HTR-8/SVneo (cell line): ENCODE measurements at regions not wholly inside any gene's neighbourhood (a gene's known extent, or its start where the extent isn't known, plus 50 kb on each side); places are given as distances from the start of the nearest gene placed in this dataset.

Experiments
- DNase-seq: peaks from one replicate; pipeline ENCODE4 v3.0.0; 2011; ENCODE audit warnings: low spot score, mixed read lengths; ENCODE audit not compliant: insufficient read length
- FAIRE-seq: peaks from 2 replicates; lab custom pipeline; 2011; peaks lifted over from hg19 to GRCh38; lab: Jason Lieb, UNC

DNA sequence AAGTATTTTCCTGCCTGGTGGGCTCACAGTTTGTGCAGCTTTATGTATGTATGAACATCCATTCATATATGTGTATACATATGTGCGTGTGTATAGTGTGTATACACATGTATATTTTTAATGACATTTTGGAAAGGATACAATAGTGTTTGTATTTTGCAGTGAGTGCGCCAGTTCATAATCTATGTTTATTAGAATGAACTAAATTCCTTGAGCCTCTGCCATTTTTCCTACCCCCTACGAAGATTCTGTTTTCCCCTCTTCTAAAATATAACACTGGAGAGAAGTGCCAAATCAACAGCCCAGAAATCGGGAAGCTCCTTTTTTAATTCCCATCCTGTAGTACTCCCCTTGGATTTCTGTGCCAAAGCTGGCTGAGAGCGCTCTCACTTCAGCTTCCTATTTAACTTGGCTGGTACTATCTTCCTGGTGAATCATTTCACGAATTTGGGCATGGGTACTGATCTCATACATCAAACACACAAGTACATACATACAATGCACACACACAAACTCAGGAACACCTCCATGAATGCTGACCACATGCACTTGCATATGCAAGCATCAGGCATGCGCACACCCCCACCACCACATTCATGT is 578.4 kb upstream of the WWC1 start:
- no peak for FAIRE-seq
- no peak for DNase-seq

DNA sequence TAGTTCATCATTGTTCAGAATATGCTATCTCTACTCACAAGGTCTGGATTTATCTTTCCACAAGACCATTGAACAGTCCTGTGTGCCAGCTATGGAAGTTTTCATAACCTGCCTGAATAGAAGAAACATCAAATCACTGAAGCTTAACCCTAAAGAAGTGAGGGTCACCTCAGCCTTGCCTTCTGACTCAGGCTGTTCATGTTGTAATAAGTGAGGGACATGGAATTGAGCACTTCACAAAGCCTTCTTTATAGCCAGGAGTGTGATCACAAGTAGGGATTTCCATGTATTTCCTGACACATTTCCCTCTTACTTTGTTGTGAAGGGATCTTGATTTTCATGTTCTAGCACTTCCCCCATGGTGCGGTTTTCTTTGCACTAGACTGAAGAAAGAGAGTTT is 577.5 kb upstream of the WWC1 start:
- DNase-seq (no peak), FAIRE-seq (no peak)

DNA sequence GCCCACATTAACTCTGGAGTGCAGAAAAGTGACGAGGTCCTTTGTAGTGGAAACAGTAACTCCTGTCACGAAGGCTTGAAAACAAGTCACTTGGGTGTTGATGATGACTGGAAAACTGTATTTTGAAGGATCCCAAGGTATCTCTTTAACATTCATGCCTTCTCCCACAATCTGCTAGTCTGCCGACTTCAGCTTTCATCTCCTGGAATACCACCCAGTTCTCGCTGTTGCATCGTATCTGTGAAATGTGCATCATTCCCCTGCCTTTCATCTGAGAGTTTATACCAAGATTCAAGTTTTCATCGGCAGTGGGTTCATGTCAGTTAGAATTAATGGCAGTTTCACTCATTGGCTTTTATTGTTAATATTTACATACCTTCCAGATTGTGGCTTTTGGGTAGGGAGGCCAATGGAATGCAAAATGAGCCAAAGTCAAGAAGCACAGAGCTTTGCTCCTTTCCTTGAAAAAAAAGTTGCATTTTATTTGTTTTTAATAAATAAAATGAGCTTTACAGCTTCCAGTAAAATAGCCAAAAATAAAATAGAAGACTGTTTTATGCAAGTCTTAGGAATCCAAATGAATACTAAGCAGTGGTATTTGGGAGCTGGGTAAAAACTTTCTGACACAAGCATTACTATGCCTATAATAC is 575.2 kb upstream of the WWC1 start:
- FAIRE-seq (no peak), DNase-seq (no peak)

DNA sequence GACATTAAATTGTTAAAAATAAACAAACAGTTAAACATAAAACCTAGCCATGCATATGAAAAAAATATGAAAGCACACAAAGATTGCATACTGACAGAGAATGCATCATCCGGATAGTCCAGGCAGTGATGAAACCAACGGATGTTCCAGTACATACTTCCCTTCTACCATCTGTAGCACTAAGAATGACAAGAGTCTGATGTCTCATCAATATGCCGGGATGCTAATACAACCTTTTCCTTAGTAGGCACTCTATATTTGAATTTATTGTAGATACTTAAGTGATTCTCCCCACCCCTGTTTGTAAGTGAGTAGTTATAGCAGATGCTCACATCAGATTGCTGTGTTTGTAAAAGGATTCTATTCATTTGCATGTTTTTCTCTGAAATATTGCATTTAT is 571.2 kb upstream of the WWC1 start:
- DNase-seq: no peak
- FAIRE-seq: no peak

DNA sequence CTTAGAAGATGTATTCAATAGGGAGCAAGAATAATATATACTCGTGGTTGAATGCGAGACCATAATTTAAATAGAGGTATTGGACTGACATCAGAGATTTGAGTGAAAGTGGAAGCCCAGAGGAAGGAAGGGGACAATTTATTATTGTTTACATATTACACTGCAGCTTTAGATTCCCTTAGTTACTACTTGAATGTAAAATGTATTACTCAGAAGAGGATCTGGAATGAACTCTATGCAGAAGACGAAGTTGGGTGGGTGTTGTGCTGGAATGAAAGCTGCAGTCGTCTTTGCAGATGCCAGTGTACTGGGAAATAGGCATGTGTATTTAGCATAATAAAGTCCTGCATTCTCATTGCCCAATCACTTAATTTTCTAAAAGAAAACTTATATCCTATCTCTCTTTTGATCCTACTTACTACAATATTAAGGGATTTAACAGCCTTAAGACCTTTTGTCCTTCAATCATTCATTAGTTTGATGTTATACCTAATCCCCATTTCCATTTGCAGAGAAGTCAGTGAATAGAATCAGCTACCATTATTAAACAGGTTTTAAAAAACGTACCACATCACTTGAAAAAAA is 570.7 kb upstream of the WWC1 start:
- DNase-seq: no peak
- FAIRE-seq: peak; percentile 16

DNA sequence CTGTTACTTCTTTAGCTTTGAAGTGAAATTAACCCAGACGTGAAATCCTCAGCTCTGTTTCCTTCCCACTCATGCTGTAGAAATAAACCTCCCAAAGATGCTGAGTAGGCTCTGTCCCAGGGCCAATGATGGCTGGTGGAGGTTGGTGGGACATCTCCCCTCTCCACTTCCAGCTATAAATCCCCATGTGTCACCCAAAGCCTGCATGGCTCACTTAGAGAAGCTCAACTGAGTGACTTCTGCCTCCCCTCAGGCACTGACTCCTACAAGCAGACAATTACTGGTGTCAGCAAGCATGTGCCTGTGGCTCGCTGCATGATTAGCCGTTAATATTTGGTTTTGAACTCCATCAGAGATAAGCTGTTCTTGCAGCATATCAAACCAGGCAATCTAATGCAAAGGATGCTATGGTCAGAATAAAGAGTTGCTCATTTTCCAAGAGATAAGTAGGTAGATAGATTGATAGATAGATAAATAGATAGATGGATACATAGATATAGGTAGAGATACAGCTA is 569.5 kb upstream of the WWC1 start:
- DNase-seq (no peak), FAIRE-seq (no peak)

DNA sequence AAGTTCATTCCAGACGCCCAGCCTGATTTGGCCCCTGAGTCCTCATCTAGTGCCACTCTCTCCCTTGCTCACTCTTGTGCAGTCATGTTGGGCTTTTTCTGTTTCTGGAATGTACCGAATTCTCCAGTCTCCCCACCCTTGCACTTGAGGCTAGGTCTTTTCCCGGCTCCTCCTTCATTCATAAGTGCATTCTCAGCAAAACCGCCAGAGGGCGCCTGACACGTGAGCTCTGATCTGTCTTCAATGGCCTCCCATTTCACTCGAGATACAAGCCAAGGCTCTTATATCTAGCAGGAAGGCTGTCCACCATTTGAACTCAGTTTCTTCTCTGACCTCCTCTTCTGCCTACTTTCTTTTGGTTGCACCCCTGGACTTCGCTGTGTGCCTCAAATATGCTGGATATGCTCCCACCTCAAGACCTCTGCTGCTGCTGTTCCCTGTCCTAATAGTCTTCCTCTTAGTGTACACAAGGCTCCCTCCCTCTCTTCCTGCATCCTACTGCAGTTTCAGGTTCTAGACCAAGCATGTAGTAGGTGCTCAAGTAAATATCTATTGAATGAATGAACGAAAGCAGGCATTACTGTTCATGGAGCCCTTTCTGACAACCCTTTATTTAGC is 568.1 kb upstream of the WWC1 start:
- FAIRE-seq: no peak
- DNase-seq: peak; percentile 74

DNA sequence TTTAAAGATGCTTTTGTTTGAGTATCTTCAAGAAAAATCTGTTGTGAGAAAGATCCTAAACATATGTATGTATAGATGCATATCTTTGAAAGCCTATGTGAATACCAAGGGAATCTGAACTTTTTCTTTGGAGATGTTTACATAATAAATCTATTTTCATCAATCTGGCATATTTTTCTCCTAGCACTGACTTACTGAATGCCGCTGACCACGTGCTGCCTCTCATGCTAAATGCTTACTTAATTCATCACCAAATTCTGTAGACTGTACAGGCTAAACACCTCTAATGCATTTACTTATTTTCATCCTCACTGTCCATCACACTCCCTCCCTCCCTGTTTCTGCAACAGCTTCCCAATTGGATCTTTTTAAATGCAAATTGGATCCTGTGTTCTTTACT is 566.2 kb upstream of the WWC1 start:
- DNase-seq (no peak), FAIRE-seq (no peak)

DNA sequence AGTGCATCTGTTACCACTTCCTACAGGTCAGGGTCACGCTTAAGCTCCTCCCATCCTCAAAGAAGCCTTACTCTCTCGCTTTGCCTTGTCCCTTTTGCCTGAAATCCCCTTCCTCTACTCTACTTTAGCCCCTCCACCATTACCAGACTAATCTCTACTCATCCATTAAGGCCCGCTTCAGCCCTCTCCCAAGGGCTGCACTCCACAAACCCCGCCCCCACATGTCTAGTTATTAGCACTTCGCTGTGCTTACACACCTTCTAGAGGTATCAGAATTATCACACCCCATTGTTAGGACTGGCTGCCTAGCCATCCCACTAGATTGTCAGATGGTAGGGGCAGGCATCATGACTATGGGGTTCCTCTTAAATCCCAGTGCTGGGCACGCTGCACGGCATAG is 565.7 kb upstream of the WWC1 start:
- FAIRE-seq (no peak), DNase-seq (no peak)

DNA sequence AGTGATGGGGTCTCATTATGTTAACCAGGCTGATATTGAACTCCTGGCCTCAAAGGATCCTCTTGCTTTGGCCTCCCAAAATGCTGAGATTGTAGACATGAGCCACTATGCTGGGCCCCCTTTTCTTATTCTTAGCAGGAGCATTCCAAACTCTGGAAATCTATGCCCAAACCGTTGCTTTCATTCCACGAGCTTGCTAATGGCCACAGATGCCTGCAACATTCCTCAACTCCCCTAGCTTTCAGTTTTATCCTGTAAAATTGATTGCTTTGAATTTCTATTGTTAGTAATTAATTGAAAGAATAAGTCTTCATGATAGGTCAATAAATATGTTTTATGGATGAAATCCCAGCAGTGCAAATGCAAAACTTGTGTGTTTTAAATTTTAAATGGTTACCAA is 564.8 kb upstream of the WWC1 start:
- DNase-seq (no peak), FAIRE-seq (no peak)

DNA sequence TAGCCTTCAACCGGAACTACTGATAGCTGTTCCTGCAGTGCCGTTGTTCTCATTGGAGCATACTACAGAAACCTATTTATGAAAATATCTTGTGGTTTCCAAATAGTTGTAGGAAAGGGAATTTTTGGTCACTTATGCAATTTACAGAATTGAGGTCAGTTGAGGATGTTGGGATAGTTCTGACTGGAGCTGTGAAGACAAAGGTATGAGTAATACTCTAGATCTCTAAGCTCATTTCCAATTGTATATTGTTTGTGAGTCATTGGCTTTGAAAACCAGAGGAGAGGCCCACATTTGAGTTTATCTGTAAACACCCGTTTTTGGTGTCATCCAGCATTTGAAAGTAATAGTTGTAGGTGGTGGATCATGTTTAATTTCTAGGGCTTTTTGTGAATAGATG is 561.3 kb upstream of the WWC1 start:
- DNase-seq: peak; percentile 78
- FAIRE-seq: peak; percentile 96

DNA sequence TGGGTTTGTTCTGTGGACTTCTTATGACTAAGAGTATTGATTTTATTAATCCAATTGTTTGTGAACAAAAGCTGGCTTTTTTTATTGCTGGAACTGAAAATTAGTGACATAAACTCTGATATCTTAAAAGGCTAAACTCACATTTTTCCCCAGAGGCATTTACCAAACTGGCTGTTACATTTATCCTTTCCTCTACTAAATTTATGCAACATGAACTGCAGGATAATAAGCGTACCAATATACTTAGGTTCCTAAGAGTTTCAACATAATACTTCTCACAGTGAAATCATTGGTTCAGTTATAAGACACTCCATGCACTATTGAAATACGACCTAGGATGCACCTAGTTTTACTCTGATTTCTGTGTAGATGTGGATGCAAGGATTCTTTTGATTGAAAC is 560.8 kb upstream of the WWC1 start:
- FAIRE-seq (no peak), DNase-seq (no peak)

DNA sequence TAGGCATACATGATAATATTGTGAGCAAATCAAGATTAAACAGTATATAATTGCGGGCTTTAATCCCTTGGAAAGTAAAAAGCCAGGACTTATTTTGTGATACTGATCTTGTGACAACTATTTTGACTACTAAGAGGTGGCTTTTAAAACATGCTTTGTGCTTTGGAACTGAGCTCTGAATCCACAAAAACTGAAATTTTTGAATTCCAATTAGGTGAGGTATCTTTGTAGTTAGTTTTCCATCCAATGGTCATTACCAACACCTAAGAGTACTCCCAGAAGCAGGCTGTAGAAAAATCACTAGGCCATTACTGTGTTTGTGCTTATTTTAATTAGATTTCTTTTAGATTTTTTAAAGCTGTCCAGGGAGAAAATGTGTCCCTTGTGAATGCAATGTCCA is 559.5 kb upstream of the WWC1 start:
- no peak for DNase-seq
- FAIRE-seq: no peak

DNA sequence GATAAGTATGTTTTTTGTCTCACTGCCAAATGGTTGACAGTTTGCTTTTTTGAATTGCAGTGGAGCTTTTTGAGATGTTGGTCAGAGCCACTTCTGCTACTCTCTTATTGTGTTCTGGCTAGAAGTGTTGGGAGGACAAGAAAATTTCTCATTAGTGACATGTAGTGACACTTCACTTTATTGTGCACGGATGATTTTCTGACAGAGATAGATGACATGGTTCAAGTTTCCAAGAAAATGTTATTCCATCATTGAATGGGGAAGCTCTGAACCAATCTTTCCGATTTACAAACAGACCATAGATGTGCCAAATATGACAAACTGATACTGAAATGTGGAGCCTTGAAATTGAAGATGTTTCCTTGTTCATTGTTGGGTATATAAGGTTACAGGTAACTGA is 558.9 kb upstream of the WWC1 start:
- DNase-seq (no peak), FAIRE-seq (no peak)

DNA sequence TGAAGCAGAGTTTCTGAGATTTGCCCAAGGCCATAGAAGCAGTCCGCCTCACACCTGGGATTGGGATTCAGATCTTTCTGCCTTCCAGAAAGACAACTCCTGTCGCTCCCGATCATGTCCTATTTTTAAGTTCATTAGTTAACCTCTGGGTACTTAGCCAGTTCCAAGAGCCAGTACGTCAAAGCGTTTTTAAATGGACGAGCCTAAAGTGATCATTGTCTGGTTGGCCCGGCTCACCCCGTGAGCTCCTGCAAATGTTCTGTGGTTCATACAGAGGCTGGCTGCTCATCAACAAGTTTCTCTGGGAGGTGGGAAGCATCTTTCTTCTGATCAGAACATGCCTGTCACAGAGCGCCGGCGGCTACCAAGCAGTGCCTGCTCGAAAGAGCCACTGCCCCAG is 554.5 kb upstream of the WWC1 start:
- DNase-seq (no peak), FAIRE-seq (no peak)

DNA sequence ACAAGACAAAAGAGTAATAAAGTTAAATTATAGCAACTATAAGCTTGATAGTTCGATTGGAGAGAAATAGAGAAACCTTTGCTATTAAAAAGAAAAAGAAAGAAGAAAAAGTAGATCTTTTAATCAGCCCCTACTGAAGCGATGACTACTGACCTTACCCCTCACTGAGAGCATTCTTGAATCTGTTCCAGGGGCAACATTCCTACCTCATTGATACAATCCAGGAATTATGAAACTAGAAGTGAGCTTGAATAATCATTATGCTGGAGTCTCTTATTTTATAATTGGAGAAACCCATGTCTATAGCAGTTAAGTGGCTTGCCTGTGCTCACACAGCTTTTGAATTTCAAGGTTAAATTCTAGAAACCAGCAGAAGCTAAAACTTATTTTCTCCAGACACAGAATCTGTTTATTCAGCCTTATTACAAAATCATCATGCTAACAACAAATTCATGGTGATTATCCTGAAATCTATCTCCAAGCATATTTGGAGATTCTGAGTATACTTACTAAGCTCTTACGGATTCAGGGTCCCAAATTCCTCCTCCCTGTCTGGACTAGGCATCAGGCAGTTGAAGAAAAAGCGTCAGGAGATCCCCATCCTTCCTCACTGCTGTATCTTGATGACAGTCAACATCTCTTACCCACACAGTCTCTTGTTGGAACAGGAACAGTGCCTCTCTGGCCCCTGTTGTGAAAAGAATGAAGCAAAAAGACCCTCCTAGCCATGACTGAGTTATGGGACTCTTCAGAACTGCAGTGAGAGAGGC is 547.6 kb upstream of the WWC1 start:
- peak; percentile 56 for DNase-seq
- no peak for FAIRE-seq

DNA sequence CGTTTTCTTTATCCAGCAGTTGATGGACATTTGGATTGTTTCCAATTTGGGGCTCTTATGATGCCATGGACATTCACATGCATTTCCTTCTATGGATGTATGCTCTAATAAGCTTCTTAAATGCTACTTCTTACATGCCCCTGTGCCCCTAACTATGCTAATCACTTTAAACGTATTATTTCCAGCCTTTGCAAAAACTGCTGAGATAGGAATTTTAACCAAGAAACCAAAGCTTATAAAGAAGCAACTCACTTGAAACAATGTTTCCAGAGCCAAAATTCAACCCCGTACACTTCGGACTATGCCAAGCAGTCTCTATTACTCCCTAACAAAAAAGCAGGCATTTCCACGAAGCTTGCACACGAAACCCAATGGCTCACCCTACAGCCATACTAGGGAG is 545.6 kb upstream of the WWC1 start:
- no peak for FAIRE-seq

DNA sequence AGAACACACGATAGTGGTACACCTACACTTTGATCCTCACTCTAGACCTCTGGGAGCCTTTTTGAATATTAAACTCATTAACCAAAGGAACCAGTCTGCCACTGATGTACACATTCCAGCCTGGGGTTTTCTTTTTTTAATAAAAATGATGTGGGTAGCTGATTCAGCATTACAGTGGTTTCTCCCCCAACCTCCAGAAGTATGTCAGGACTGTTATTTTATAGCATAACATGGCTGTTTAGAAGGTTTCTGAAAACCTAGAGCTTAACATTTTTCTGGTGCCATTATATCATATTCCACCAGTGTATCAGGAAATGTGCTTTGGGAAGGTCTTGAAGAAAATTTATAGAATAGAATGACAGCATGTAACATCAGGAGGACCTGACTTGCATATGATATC is 540.9 kb upstream of the WWC1 start:
- no peak for DNase-seq
- no peak for FAIRE-seq

More for the DNA sequence above, 545.6 kb upstream of the WWC1 start:
- DNase-seq: no peak

DNA sequence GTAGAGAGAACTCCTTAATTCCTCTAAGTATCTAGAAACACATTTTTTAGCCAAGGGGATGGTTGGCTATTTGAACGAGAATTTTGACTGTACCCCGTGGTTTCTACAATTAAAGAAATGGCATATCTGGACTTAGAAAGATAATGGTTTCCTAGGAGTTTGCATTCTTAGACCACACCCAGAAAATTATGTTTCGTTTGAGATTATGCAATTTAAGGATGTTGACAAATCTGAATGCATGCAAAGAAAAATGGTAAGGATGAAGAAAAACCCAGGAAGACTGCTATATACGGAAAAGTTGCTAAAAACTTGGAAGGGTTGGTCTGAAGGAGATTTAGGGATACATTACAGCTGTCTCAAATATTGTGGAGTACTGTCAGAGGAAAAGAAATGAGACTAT is 538.5 kb upstream of the WWC1 start:
- no peak for FAIRE-seq
- DNase-seq: no peak

DNA sequence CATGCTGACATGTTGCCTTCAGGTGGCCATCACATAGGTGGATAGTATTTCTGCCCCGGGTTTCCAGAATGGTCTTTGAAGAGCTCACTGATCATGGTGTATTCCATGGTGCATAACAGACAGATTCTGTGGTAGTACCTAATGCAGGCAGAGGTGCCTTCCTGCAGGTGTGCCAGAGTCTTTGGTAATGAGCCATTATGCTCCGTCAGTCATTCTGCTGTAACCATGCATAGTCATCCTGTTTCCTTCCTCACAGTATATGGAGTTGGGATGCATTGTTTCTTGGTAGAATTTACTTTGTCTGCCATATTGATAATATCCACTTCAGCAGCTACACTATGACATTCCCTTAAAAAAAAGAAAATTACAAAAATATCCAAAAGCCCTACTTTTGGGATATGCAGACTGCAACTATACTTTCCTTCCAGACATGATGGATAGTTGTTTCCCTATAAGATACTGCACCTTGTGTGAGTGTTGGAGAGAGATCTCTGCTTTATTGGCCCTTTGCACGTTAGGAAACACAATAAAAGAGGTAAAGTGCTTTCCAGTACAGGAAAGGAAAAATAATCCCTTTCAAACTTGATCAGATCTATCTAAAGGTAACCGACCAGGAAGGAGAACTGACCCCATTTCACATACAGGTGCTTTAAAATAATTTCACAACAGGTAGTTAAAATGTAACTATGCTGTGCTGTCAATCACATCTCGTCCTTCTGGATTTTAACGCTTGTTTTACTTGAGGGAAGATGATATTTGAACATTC is 537.5 kb upstream of the WWC1 start:
- DNase-seq (no peak), FAIRE-seq (no peak)
